SK-N-SH treated with all-trans-retinoic acid at 6 μM for 48 hours (cell line): ENCODE measurements at regions not wholly inside any gene's neighbourhood (a gene's known extent, or its start where the extent isn't known, plus 50 kb on each side); places are given as distances from the start of the nearest gene placed in this dataset.

ENCODE experiments used
- ATAC-seq: fragments of 200-7000 bp; cut with Tn5 transposase; 3 replicates; pipeline ENCODE4 v1.9.1; 2020; ENCODE audit warnings: mild to moderate bottlenecking, moderate library complexity
- BACH2 ChIP-seq: fragments of 250-450 bp; sonication (Bioruptor Pico); IDR thresholded peaks from 2 replicates; pipeline ENCODE4 v1.9.0; 2021; ENCODE audit warnings: mild to moderate bottlenecking, borderline replicate concordance
- CREB5 ChIP-seq: fragments of 250-450 bp; sonication (Bioruptor Pico); IDR thresholded peaks from 2 replicates; pipeline ENCODE4 v1.5.1; 2020; ENCODE audit warnings: low read depth, mild to moderate bottlenecking, moderate library complexity
- CSRNP3 ChIP-seq: fragments of 250-450 bp; sonication (Bioruptor Pico); IDR thresholded peaks from 2 replicates; pipeline ENCODE4 v1.5.1; 2021; ENCODE audit warnings: mild to moderate bottlenecking, moderate library complexity
- ESRRG ChIP-seq: fragments of 250-450 bp; sonication (Bioruptor Pico); IDR thresholded peaks from 2 replicates; pipeline ENCODE4 v1.6.1; 2021; ENCODE audit warnings: mild to moderate bottlenecking
- GLIS3 ChIP-seq: fragments of 250-450 bp; sonication (Bioruptor Pico); IDR thresholded peaks from 2 replicates; pipeline ENCODE4 v1.5.0; 2020; ENCODE audit warnings: mild to moderate bottlenecking, moderate library complexity
- ISL1 ChIP-seq: fragments of 250-450 bp; sonication (Bioruptor Pico); IDR thresholded peaks from 2 replicates; pipeline ENCODE4 v2.1.2; 2022; ENCODE audit warnings: mild to moderate bottlenecking, moderate library complexity
- OSR1 ChIP-seq: fragments of 250-450 bp; sonication (Bioruptor Pico); IDR thresholded peaks from 2 replicates; pipeline ENCODE4 v1.8.0; 2022; ENCODE audit warnings: moderate library complexity, mild to moderate bottlenecking, inconsistent platforms
- PATZ1 ChIP-seq: fragments of 250-450 bp; sonication (Bioruptor Pico); IDR thresholded peaks from 2 replicates; pipeline ENCODE4 v1.8.0; 2020; ENCODE audit warnings: mild to moderate bottlenecking, moderate library complexity, borderline replicate concordance
- POU6F1 ChIP-seq: fragments of 250-450 bp; sonication (Bioruptor Pico); IDR thresholded peaks from 2 replicates; pipeline ENCODE4 v1.8.0; 2021; ENCODE audit warnings: low read depth, mild to moderate bottlenecking, moderate library complexity, borderline replicate concordance
- PPARA ChIP-seq: fragments of 250-450 bp; sonication (Bioruptor Pico); IDR thresholded peaks from 2 replicates; pipeline ENCODE4 v1.5.0; 2020; ENCODE audit warnings: mild to moderate bottlenecking, borderline replicate concordance
- RARB ChIP-seq: fragments of 250-450 bp; sonication (Bioruptor Pico); IDR thresholded peaks from 2 replicates; pipeline ENCODE4 v1.8.0; 2021; ENCODE audit warnings: mild to moderate bottlenecking, moderate library complexity
- SNAI2 ChIP-seq: fragments of 250-450 bp; sonication (Bioruptor Pico); IDR thresholded peaks from 2 replicates; pipeline ENCODE4 v1.5.0; 2020; ENCODE audit warnings: mild to moderate bottlenecking, moderate library complexity
- TCF4 ChIP-seq: fragments of 250-450 bp; sonication (Bioruptor Pico); IDR thresholded peaks from 2 replicates; pipeline ENCODE4 v1.8.0; 2021; ENCODE audit warnings: mild to moderate bottlenecking, moderate library complexity, borderline replicate concordance
- TOX ChIP-seq: fragments of 250-450 bp; sonication (Bioruptor Pico); IDR thresholded peaks from 2 replicates; pipeline ENCODE4 v1.8.0; 2021; ENCODE audit warnings: mild to moderate bottlenecking, moderate library complexity, borderline replicate concordance
- ZC3H10 ChIP-seq: fragments of 250-450 bp; sonication (Bioruptor Pico); IDR thresholded peaks from 2 replicates; pipeline ENCODE4 v1.5.1; 2021; ENCODE audit warnings: mild to moderate bottlenecking, moderate library complexity
- ZFP30 ChIP-seq: fragments of 450-650 bp; formaldehyde crosslinking; IDR thresholded peaks from 2 replicates; pipeline ENCODE4 v1.5.0; 2022; ENCODE audit warnings: mild to moderate bottlenecking, moderate library complexity
- ZNF565 ChIP-seq: fragments of 450-650 bp; formaldehyde crosslinking; conservative IDR thresholded peaks from 2 replicates; pipeline ENCODE4 v1.5.0; 2020; ENCODE audit warnings: low read depth, mild to moderate bottlenecking, moderate library complexity
- ZNF70 ChIP-seq: fragments of 450-650 bp; formaldehyde crosslinking; IDR thresholded peaks from 2 replicates; pipeline ENCODE4 v1.5.0; 2020; ENCODE audit warnings: mild to moderate bottlenecking, moderate library complexity
- ZNF8 ChIP-seq: fragments of 450-650 bp; formaldehyde crosslinking; IDR thresholded peaks from 2 replicates; pipeline ENCODE4 v1.5.0; 2020; ENCODE audit warnings: mild to moderate bottlenecking, moderate library complexity

- TF ChIP-seq SNAI2 (CRISPR knock-in tag) (no peak), CREB5 (CRISPR knock-in tag) (no peak), OSR1 (CRISPR knock-in tag) (no peak), TOX (CRISPR knock-in tag) (no peak), TCF4 (CRISPR knock-in tag) (no peak), GLIS3 (CRISPR knock-in tag) (no peak)
Observed at GRCh38 chr14:71359823-71360222, 452.6 kb downstream of the PCNX1 start (continued).

GRCh38 chr14:71361336-71361735 lies 454.1 kb downstream of the PCNX1 start:
- TF ChIP-seq RARB (CRISPR knock-in tag) (no peak), PPARA (no peak), ESRRG (CRISPR knock-in tag) (no peak), PATZ1 (CRISPR knock-in tag) (no peak), CSRNP3 (CRISPR knock-in tag) (no peak), ZC3H10 (no peak), ISL1 (CRISPR knock-in tag) (no peak), ZNF8 (CRISPR knock-in tag) (no peak), ZFP30 (CRISPR knock-in tag) (no peak), POU6F1 (CRISPR knock-in tag) (no peak), BACH2 (CRISPR knock-in tag) (no peak)
- ATAC-seq = no peak

GRCh38 chr14:71361874-71362273 lies 454.6 kb downstream of the PCNX1 start:
- ATAC-seq = no peak
- no peak for TF ChIP-seq POU6F1 (CRISPR knock-in tag)
- TF ChIP-seq PATZ1 (CRISPR knock-in tag) = no peak
- no peak for TF ChIP-seq CSRNP3 (CRISPR knock-in tag)
- TF ChIP-seq ZNF565 = no peak
- no peak for TF ChIP-seq ESRRG (CRISPR knock-in tag)
- no peak for TF ChIP-seq ZC3H10
- TF ChIP-seq ZNF8 (CRISPR knock-in tag) = no peak
- no peak for TF ChIP-seq ZNF70
